ENCODE measurements at regions not wholly inside any gene's neighbourhood (a gene's known extent, or its start where the extent isn't known, plus 50 kb on each side); places are given as distances from the start of the nearest gene placed in this dataset.
A peak's percentile ranks its signal among the peaks of the same experiment; 100 is the strongest.

DNA sequence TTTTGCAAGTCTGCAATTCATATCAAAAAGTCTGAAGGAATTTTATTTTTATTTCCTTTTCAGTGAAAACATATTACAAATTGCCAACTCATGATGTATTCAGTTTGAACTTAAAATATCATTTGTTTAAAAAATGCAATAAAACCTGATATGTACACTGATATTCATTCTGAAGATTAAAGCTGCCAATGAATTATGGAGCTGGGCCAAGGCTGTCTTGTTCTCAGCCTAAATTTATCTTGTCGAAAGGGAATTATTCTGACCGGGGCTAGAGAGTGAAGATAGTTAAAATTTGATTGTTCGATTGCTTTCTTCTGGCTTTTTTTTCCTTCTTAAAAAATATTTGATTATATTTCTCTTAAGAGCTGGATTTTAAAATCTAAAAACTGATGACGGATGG lies 54.0 kb upstream of the RBFOX1 start:
- H3K9me3 Mint-ChIP-seq: peaks cover 7 to 31% (median 16%) of the 10 kb centered on the region in 8 donors
- no peak overlapping the region for H3K27ac Mint-ChIP-seq
- CTCF ChIA-PET (ENCODE audit: partially characterized antibody): no interaction called here
- H3K27me3 Mint-ChIP-seq: no peaks in the 10 kb centered on the region
- Histone ChIP-seq H3K36me3 (ENCODE audit: insufficient read depth, low read length) (no peaks in the 10 kb centered on the region), H3K9me3 (ENCODE audit: control insufficient read depth in 1 of 2, low read length in 2 of 2) (no peaks in the 10 kb centered on the region), H3K27me3 (ENCODE audit: insufficient read depth, low read length) (no peaks in the 10 kb centered on the region), H3K4me3 (ENCODE audit: low read length in 2 of 2) (no peak overlapping the region), H3K27ac (ENCODE audit: low read depth, low read length) (no peak overlapping the region), H3K4me1 (ENCODE audit: insufficient read depth, low read length) (no peaks in the 10 kb centered on the region)
- intact Hi-C loops (cut with micrococcal nuclease): no loop called here
- POLR2A ChIA-PET (ENCODE audit: partially characterized antibody): no interaction called here
- no peak for DNase-seq
- H3K36me3 Mint-ChIP-seq: no peaks in the 10 kb centered on the region
- H3K4me3 Mint-ChIP-seq: no peak overlapping the region
- H3K4me1 Mint-ChIP-seq: no peaks in the 10 kb centered on the region

DNA sequence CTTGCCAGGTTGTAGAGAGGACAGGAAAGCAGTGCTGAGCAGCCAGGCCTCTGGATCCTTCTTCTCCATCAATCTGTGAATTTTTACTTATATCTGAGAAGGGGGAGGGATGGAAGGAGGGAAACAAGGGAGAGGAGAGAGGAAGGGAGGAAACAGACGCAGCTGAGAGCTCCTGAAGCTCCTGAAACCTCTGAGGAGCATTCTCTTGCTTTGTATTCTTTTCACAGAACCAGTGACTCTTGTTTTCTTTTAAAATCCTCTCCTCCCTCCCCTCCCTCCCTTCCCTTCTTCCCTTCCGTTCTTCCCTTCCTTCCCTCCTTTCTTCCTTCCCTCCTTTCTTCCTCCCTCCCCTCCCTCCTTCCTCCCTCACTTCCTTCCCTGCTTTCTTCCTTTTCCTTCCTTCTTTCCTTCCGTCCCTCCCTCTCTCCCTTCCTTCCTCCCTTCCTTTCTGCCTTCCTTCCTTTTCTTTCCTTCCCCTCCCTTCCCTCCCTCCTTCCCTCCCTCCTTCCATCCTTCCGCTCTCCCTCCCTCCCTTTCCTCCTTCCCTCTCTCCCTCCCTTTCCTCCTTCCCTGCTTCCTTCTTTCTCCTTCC lies 60.0 kb upstream of the RBFOX1 start:
- H3K36me3 ChIP-seq (ENCODE audit: insufficient read depth, low read length): no peaks in the 10 kb centered on the region
- intact Hi-C loops (cut with micrococcal nuclease): no loop called here
- CTCF ChIA-PET (ENCODE audit: partially characterized antibody): no interaction called here

GRCh38 chr16:7271486-7271885 lies 61.2 kb upstream of the RBFOX1 start:
- H3K27me3 ChIP-seq (ENCODE audit: insufficient read depth, low read length): no peaks in the 10 kb centered on the region
- no peaks in the 10 kb centered on the region for H3K27me3 Mint-ChIP-seq
- no peak overlapping the region for H3K4me3 ChIP-seq (ENCODE audit: low read length in 2 of 2)
- H3K36me3 ChIP-seq (ENCODE audit: insufficient read depth, low read length): no peaks in the 10 kb centered on the region
- H3K9me3 ChIP-seq (ENCODE audit: control insufficient read depth in 1 of 2, low read length in 2 of 2): peaks cover 0 to 6% of the 10 kb centered on the region in 2 donors
- no peaks in the 10 kb centered on the region for H3K36me3 Mint-ChIP-seq
- ChIA-PET POLR2A (ENCODE audit: partially characterized antibody) (no interaction called here), CTCF (ENCODE audit: partially characterized antibody) (no interaction called here)
- no peak overlapping the region for H3K27ac Mint-ChIP-seq
- intact Hi-C loops (cut with micrococcal nuclease): no loop called here
- H3K9me3 Mint-ChIP-seq: peaks cover 0 to 27% (median 22%) of the 10 kb centered on the region in 8 donors
- H3K4me1 ChIP-seq (ENCODE audit: insufficient read depth, low read length): no peaks in the 10 kb centered on the region
- no peak overlapping the region for H3K27ac ChIP-seq (ENCODE audit: low read depth, low read length)
- H3K4me1 Mint-ChIP-seq: no peaks in the 10 kb centered on the region
- no peak overlapping the region for H3K4me3 Mint-ChIP-seq
- DNase-seq: no peak

More for the DNA sequence above, 60.0 kb upstream of the RBFOX1 start:
- Histone ChIP-seq H3K4me3 (ENCODE audit: low read length in 2 of 2) (no peak overlapping the region), H3K4me1 (ENCODE audit: insufficient read depth, low read length) (no peaks in the 10 kb centered on the region), H3K27ac (ENCODE audit: low read depth, low read length) (no peak overlapping the region), H3K27me3 (ENCODE audit: insufficient read depth, low read length) (no peaks in the 10 kb centered on the region), H3K9me3 (ENCODE audit: control insufficient read depth in 1 of 2, low read length in 2 of 2) (peaks cover 0 to 6% of the 10 kb centered on the region in 2 donors)
- DNase-seq: no peak
- H3K36me3 Mint-ChIP-seq: no peaks in the 10 kb centered on the region
- H3K4me1 Mint-ChIP-seq: no peaks in the 10 kb centered on the region
- H3K27ac Mint-ChIP-seq: no peak overlapping the region
- H3K9me3 Mint-ChIP-seq: peaks cover 0 to 29% (median 18%) of the 10 kb centered on the region in 8 donors
- no peaks in the 10 kb centered on the region for H3K27me3 Mint-ChIP-seq
- POLR2A ChIA-PET (ENCODE audit: partially characterized antibody): no interaction called here
- no peak overlapping the region for H3K4me3 Mint-ChIP-seq

- Mint-ChIP-seq H3K27me3 (no peaks in the 10 kb centered on the region), H3K4me3 (no peak overlapping the region), H3K4me1 (no peaks in the 10 kb centered on the region), H3K27ac (no peak overlapping the region), H3K9me3 (peaks cover 0 to 28% (median 22%) of the 10 kb centered on the region in 8 donors), H3K36me3 (no peaks in the 10 kb centered on the region)
- Histone ChIP-seq H3K36me3 (ENCODE audit: insufficient read depth, low read length) (no peaks in the 10 kb centered on the region), H3K4me1 (ENCODE audit: insufficient read depth, low read length) (no peaks in the 10 kb centered on the region), H3K4me3 (ENCODE audit: low read length in 2 of 2) (no peak overlapping the region), H3K9me3 (ENCODE audit: control insufficient read depth in 1 of 2, low read length in 2 of 2) (peaks cover 0 to 6% of the 10 kb centered on the region in 2 donors), H3K27me3 (ENCODE audit: insufficient read depth, low read length) (no peaks in the 10 kb centered on the region), H3K27ac (ENCODE audit: low read depth, low read length) (no peak overlapping the region)
- ChIA-PET CTCF (ENCODE audit: partially characterized antibody) (no interaction called here), POLR2A (ENCODE audit: partially characterized antibody) (no interaction called here)
- intact Hi-C loops (cut with micrococcal nuclease): no loop called here
- DNase-seq: no peak
These were observed 61.8 kb upstream of the RBFOX1 start for GRCh38 chr16:7270823-7271222.

DNA sequence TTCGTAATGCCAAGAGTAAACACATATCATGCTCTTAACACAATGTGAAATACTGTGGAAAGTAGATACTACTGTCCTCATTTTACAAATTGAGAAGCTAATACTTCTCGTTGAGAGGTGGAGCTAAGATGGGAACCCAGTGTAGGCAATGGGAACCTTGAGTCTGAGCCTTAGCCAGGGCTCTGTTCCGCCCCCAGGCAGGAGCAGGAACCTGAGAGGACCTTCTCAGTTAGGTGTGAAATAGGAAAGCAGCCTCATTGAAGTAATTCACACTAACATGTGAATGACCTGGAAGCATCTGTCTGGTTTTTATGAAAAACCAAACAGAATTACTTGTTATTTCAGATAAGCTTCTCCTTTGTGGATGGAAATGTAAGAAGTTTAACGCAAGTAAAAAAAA lies 62.6 kb upstream of the RBFOX1 start:
- Mint-ChIP-seq H3K27ac (no peak overlapping the region), H3K9me3 (peaks cover 0 to 31% (median 20%) of the 10 kb centered on the region in 8 donors), H3K36me3 (no peaks in the 10 kb centered on the region), H3K4me1 (no peaks in the 10 kb centered on the region), H3K4me3 (no peak overlapping the region), H3K27me3 (no peaks in the 10 kb centered on the region)
- ChIA-PET POLR2A (ENCODE audit: partially characterized antibody) (no interaction called here), CTCF (ENCODE audit: partially characterized antibody) (no interaction called here)
- H3K4me3 ChIP-seq (ENCODE audit: low read length in 2 of 2): no peak overlapping the region
- intact Hi-C loops (cut with micrococcal nuclease): no loop called here
- no peak for DNase-seq
- no peaks in the 10 kb centered on the region for H3K4me1 ChIP-seq (ENCODE audit: insufficient read depth, low read length)
- H3K36me3 ChIP-seq (ENCODE audit: insufficient read depth, low read length): no peaks in the 10 kb centered on the region
- no peak overlapping the region for H3K27ac ChIP-seq (ENCODE audit: low read depth, low read length)
- peaks cover 0 to 6% of the 10 kb centered on the region in 2 donors for H3K9me3 ChIP-seq (ENCODE audit: control insufficient read depth in 1 of 2, low read length in 2 of 2)
- H3K27me3 ChIP-seq (ENCODE audit: insufficient read depth, low read length): no peaks in the 10 kb centered on the region

DNA sequence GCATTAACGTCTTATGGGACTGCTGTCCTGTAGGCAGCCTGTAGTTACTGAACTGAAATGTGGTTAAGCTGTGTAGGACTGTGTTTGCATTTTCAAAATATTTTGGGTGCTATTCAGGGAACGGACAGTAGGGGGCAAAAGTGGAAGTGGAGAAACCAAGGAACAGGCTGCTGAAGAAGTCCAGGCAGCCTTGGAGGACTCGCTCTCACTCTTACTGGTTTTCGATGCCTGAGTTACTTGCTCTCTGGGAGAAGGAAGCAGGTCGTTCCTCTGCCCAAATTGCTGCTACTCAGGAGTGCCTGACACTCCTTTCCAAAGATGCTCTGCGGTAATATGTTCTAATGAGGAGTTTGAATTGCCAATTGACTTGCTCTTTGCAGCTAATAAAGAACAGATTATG lies 64.5 kb upstream of the RBFOX1 start:
- intact Hi-C loops (cut with micrococcal nuclease): no loop called here
- no peaks in the 10 kb centered on the region for H3K27me3 ChIP-seq (ENCODE audit: insufficient read depth, low read length)
- ChIA-PET CTCF (ENCODE audit: partially characterized antibody) (interaction anchor here (1.2 kb wide), 1 partner anchor 21 kb away, joined by 3 read pairs; no protein-coding TSS in a partner anchor), POLR2A (ENCODE audit: partially characterized antibody) (no interaction called here)
- no peak overlapping the region for H3K27ac Mint-ChIP-seq
- no peak overlapping the region for H3K4me3 Mint-ChIP-seq
- H3K36me3 ChIP-seq (ENCODE audit: insufficient read depth, low read length): no peaks in the 10 kb centered on the region
- H3K9me3 ChIP-seq (ENCODE audit: control insufficient read depth in 1 of 2, low read length in 2 of 2): peaks cover 0 to 6% of the 10 kb centered on the region in 2 donors
- DNase-seq: no peak
- no peaks in the 10 kb centered on the region for H3K27me3 Mint-ChIP-seq
- H3K4me1 Mint-ChIP-seq: no peaks in the 10 kb centered on the region
- no peak overlapping the region for H3K4me3 ChIP-seq (ENCODE audit: low read length in 2 of 2)
- peaks cover 0 to 29% (median 20%) of the 10 kb centered on the region in 8 donors for H3K9me3 Mint-ChIP-seq
- no peaks in the 10 kb centered on the region for H3K4me1 ChIP-seq (ENCODE audit: insufficient read depth, low read length)
- no peak overlapping the region for H3K27ac ChIP-seq (ENCODE audit: low read depth, low read length)
- no peaks in the 10 kb centered on the region for H3K36me3 Mint-ChIP-seq

DNA sequence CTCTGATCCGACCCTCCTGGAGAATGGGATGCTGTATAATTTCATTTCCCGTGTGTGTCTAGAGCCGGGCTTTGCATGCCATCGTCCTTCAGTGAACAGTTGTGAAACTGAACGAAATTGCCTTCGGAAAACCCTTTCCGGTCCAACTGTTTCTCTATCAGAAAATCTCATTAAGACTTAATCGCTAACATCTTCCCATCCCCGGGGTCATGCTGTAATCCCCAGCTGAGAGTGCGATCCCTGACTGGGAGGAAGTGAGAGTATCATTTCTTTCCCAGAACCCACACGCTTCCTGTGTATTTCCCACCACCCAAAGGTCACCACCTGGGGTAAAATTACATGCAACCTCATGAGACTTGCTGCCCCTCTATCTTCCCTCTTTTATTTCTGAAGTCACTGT lies 75.6 kb upstream of the RBFOX1 start:
- POLR2A ChIA-PET (ENCODE audit: partially characterized antibody): no interaction called here
- peaks cover 8 to 19% (median 12%) of the 10 kb centered on the region in 8 donors for H3K9me3 Mint-ChIP-seq
- H3K27ac Mint-ChIP-seq: no peak overlapping the region
- Histone ChIP-seq H3K4me1 (ENCODE audit: insufficient read depth, low read length) (no peaks in the 10 kb centered on the region), H3K27me3 (ENCODE audit: insufficient read depth, low read length) (no peaks in the 10 kb centered on the region), H3K27ac (ENCODE audit: low read depth, low read length) (no peak overlapping the region), H3K36me3 (ENCODE audit: insufficient read depth, low read length) (no peaks in the 10 kb centered on the region), H3K9me3 (ENCODE audit: control insufficient read depth in 1 of 2, low read length in 2 of 2) (no peaks in the 10 kb centered on the region), H3K4me3 (ENCODE audit: low read length in 2 of 2) (no peak overlapping the region)
- H3K4me3 Mint-ChIP-seq: no peak overlapping the region
- no peak for DNase-seq
- H3K36me3 Mint-ChIP-seq: no peaks in the 10 kb centered on the region
- CTCF ChIA-PET (ENCODE audit: partially characterized antibody): no interaction called here
- no peaks in the 10 kb centered on the region for H3K27me3 Mint-ChIP-seq
- intact Hi-C loops (cut with micrococcal nuclease): no loop called here
- H3K4me1 Mint-ChIP-seq: no peaks in the 10 kb centered on the region

DNA sequence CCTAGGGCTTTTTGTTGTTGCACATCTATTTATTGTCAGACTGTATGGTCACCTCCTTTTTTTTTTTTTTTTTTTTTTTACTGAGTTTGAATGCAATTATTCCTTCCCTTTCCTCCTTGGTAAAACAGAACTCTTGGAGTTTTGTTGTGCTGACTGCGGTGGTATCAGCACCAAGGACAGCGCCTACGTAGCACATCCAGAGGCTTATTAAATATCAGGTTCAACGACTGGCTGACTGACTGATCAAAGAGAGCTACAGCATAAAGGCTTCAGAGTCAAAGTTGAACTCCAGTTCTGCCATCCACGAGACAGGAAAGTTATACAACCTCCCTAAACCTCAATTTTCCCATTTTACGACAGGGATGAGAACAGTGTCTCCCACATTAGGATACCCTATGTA lies 86.1 kb upstream of the RBFOX1 start:
- CTCF ChIA-PET (ENCODE audit: partially characterized antibody): interaction anchor here (0.7 kb wide), 1 partner anchor 15 kb away, joined by 3 read pairs; no protein-coding TSS in a partner anchor
- no peaks in the 10 kb centered on the region for H3K36me3 ChIP-seq (ENCODE audit: insufficient read depth, low read length)

More for the DNA sequence above, 86.1 kb upstream of the RBFOX1 start:
- POLR2A ChIA-PET (ENCODE audit: partially characterized antibody): no interaction called here
- intact Hi-C loops (cut with micrococcal nuclease): no loop called here
- no peak for DNase-seq
- no peaks in the 10 kb centered on the region for H3K4me1 ChIP-seq (ENCODE audit: insufficient read depth, low read length)
- Mint-ChIP-seq H3K27ac (peak overlapping the region in 1 of 7 donors; percentile 24), H3K36me3 (no peaks in the 10 kb centered on the region), H3K4me3 (no peak overlapping the region), H3K27me3 (no peaks in the 10 kb centered on the region), H3K4me1 (no peaks in the 10 kb centered on the region), H3K9me3 (peaks cover 5 to 27% (median 12%) of the 10 kb centered on the region in 8 donors)
- H3K27me3 ChIP-seq (ENCODE audit: insufficient read depth, low read length): no peaks in the 10 kb centered on the region
- H3K27ac ChIP-seq (ENCODE audit: low read depth, low read length): no peak overlapping the region
- H3K4me3 ChIP-seq (ENCODE audit: low read length in 2 of 2): no peak overlapping the region
- H3K9me3 ChIP-seq (ENCODE audit: control insufficient read depth in 1 of 2, low read length in 2 of 2): no peaks in the 10 kb centered on the region

Measured in CD4-positive, alpha-beta memory T cell (primary cell).